ENCODE measurements at regions not wholly inside any gene's neighbourhood (a gene's known extent, or its start where the extent isn't known, plus 50 kb on each side); places are given as distances from the start of the nearest gene placed in this dataset.

GRCh38 chr14:83779266-83779665 is 1750.7 kb upstream of the FLRT2 start:
- TF ChIP-seq TAF1 (IDR thresholded peaks at IDR 0.05; ENCODE audit: borderline replicate concordance, insufficient read depth, low read length), result no peak
- no peak for TF ChIP-seq SIN3A (IDR thresholded peaks at IDR 0.05; ENCODE audit: borderline replicate concordance, insufficient read depth, low read length)
- TF ChIP-seq POLR2AphosphoS5 (IDR thresholded peaks at IDR 0.05; ENCODE audit: low read depth, low read length), result no peak
- TF ChIP-seq, protein P1, sequence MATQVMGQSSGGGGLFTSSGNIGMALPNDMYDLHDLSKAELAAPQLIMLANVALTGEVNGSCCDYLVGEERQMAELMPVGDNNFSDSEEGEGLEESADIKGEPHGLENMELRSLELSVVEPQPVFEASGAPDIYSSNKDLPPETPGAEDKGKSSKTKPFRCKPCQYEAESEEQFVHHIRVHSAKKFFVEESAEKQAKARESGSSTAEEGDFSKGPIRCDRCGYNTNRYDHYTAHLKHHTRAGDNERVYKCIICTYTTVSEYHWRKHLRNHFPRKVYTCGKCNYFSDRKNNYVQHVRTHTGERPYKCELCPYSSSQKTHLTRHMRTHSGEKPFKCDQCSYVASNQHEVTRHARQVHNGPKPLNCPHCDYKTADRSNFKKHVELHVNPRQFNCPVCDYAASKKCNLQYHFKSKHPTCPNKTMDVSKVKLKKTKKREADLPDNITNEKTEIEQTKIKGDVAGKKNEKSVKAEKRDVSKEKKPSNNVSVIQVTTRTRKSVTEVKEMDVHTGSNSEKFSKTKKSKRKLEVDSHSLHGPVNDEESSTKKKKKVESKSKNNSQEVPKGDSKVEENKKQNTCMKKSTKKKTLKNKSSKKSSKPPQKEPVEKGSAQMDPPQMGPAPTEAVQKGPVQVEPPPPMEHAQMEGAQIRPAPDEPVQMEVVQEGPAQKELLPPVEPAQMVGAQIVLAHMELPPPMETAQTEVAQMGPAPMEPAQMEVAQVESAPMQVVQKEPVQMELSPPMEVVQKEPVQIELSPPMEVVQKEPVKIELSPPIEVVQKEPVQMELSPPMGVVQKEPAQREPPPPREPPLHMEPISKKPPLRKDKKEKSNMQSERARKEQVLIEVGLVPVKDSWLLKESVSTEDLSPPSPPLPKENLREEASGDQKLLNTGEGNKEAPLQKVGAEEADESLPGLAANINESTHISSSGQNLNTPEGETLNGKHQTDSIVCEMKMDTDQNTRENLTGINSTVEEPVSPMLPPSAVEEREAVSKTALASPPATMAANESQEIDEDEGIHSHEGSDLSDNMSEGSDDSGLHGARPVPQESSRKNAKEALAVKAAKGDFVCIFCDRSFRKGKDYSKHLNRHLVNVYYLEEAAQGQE (IDR thresholded peaks at IDR 0.05; ENCODE audit: insufficient read depth in 1 of 2, low read depth in 2 of 2, low read length in 2 of 2), result no peak
